SK-N-MC (cell line): ENCODE measurements at regions not wholly inside any gene's neighbourhood (a gene's known extent, or its start where the extent isn't known, plus 50 kb on each side); places are given as distances from the start of the nearest gene placed in this dataset.

ENCODE experiments used
- EZH2 ChIP-seq: fragments of 200-600 bp; sonication (generic); IDR thresholded peaks from one replicate; pipeline ENCODE4 v1.6.1; 2017; ENCODE audit warnings: antibody characterized with exemption
- FOXP2 ChIP-seq: optimal IDR thresholded peaks from 2 replicates; pipeline ENCODE3; 2011; ENCODE audit warnings: mild to moderate bottlenecking, moderate library complexity; ENCODE audit not compliant: insufficient read depth; ENCODE audit errors: extremely low read length, control extremely low read depth
- POLR2AphosphoS5 ChIP-seq: IDR thresholded peaks from 2 replicates; pipeline ENCODE4 v1.6.1; 2012; ENCODE audit warnings: mild to moderate bottlenecking, low read depth, low read length, borderline replicate concordance

DNA sequence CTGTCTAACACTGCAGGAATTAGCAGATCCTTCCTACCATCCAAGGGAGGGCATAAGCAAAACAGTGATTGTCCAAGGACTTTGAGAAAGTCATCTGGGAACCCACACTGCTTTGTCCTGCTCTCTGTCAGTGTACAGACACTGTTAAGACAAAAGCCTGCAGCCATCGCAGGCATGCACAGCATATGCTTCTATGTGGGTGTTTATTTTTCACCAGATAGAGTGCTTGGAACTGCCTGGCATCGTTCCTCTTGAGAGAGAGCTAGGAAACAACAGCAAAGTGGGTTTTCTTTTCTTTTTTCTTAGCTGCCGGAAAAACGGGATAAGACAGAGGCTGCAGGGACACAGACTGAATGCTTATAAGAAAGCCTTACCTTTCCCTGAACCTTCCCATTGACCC, 212.3 kb downstream of the ICE1 start:
- TF ChIP-seq EZH2 (no peak), POLR2AphosphoS5 (no peak), FOXP2 (no peak)
